Neural cell (in vitro differentiated cells): ENCODE measurements at regions not wholly inside any gene's neighbourhood (a gene's known extent, or its start where the extent isn't known, plus 50 kb on each side); places are given as distances from the start of the nearest gene placed in this dataset.
A peak's percentile ranks its signal among the peaks of the same experiment; 100 is the strongest.

Experiments used
- EP300 ChIP-seq: fragments of 450-650 bp; conservative IDR thresholded peaks from 2 replicates; pipeline ENCODE4 v1.6.1; 2014; ENCODE audit warnings: antibody characterized with exemption, mild to moderate bottlenecking, moderate library complexity; ENCODE audit not compliant: poor library complexity, severe bottlenecking
- EZH2 ChIP-seq: fragments of 200-600, 300-800 bp; shearing (Covaris generic), sonication (generic); IDR thresholded peaks from 2 replicates; pipeline ENCODE4 v1.6.1; 2014; ENCODE audit warnings: antibody characterized with exemption, low read length, borderline replicate concordance, mild to moderate bottlenecking; ENCODE audit not compliant: insufficient read depth, poor library complexity, severe bottlenecking
- MXI1 ChIP-seq: fragments of 450-650 bp; conservative IDR thresholded peaks from 2 replicates; pipeline ENCODE4 v1.6.1; 2014; ENCODE audit warnings: antibody characterized with exemption, mild to moderate bottlenecking; ENCODE audit not compliant: poor library complexity, severe bottlenecking
- POLR2AphosphoS5 ChIP-seq: IDR thresholded peaks from 2 replicates; pipeline ENCODE4 v1.6.1; 2012
- RAD21 ChIP-seq: fragments of 450-650 bp; conservative IDR thresholded peaks from 2 replicates; pipeline ENCODE4 v1.6.1; 2014; ENCODE audit warnings: antibody characterized with exemption, mild to moderate bottlenecking, moderate library complexity
- SMC3 ChIP-seq: fragments of 450-650 bp; conservative IDR thresholded peaks from 2 replicates; pipeline ENCODE4 v1.6.1; 2014; ENCODE audit warnings: antibody characterized with exemption, mild to moderate bottlenecking, moderate library complexity; ENCODE audit not compliant: poor library complexity
- TF ChIP-seq, protein P1 (sequence below): fragments of 450-650 bp; IDR thresholded peaks from 2 replicates; pipeline ENCODE4 v1.5.1; 2014; ENCODE audit warnings: antibody characterized with exemption, mild to moderate bottlenecking, moderate library complexity; ENCODE audit not compliant: poor library complexity, severe bottlenecking

DNA sequence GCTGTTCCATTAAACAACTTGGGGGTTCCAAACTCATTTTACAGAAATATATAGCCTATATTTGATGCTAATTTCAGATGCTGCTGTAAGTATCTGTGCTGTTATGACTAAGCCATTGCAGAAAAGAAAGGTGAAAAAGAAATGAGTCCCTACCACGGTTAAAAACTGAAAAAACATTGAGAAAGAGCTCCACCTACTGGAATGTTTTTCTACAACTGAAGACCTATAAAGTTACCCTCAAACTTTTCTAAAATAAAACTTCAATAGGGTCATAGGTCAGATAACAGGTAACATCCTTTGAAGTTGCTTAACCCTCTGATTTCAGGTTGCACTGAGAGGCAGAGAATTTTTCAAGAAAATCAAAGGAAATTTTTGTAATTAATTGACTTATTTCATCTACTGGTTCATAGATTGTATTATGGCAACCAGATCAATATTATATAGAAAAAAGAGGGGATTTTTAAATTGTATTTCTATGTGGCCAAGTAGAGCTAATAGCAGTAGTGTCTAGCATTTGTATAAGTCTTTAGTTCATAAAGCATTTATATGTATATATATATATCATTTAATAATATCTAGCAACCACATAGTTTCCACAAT lies 279.9 kb downstream of the RPS29 start:
- TF ChIP-seq EZH2 (no peak), POLR2AphosphoS5 (no peak), RAD21 (peak; percentile 87), EP300 (no peak), SMC3 (peak; percentile 81), MXI1 (no peak)
- TF ChIP-seq, protein P1, sequence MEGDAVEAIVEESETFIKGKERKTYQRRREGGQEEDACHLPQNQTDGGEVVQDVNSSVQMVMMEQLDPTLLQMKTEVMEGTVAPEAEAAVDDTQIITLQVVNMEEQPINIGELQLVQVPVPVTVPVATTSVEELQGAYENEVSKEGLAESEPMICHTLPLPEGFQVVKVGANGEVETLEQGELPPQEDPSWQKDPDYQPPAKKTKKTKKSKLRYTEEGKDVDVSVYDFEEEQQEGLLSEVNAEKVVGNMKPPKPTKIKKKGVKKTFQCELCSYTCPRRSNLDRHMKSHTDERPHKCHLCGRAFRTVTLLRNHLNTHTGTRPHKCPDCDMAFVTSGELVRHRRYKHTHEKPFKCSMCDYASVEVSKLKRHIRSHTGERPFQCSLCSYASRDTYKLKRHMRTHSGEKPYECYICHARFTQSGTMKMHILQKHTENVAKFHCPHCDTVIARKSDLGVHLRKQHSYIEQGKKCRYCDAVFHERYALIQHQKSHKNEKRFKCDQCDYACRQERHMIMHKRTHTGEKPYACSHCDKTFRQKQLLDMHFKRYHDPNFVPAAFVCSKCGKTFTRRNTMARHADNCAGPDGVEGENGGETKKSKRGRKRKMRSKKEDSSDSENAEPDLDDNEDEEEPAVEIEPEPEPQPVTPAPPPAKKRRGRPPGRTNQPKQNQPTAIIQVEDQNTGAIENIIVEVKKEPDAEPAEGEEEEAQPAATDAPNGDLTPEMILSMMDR: peak; percentile 79
